K562 (cell line): ENCODE measurements at regions not wholly inside any gene's neighbourhood (a gene's known extent, or its start where the extent isn't known, plus 50 kb on each side); places are given as distances from the start of the nearest gene placed in this dataset.

Source experiments
- ATAC-seq: fragments of 200-7000 bp; cut with Tn5 transposase; 3 replicates; pipeline ENCODE4 v1.9.1; 2020; ENCODE audit warnings: moderate library complexity
- BruUV-seq: library from RNA; stranded (reverse); fragments of 400-500 nt; replicated peaks from 2 replicates; lab custom pipeline; 2021; lab: Mats Ljungman, UMichigan
- CTCF ChIA-PET: fragments of 300-600 bp; formaldehyde crosslinking; extraction: SDS; loops from one replicate; lab custom pipeline; 2021; ENCODE audit warnings: low intra/inter-chr PET ratio; lab: Yijun Ruan, JAX
- POLR2A ChIA-PET: fragments of 300-600, 350-650 bp; sonication (Branson Sonifier 250); formaldehyde crosslinking; extraction: SDS; loops from one replicate; lab custom pipeline; 2021; ENCODE audit warnings: antibody characterized with exemption, inconsistent platforms; lab: Yijun Ruan, JAX
- DNase-seq, 4 experiments: peaks; one replicate each; pipeline versions ENCODE4 v3.0.0 to v3.0.0-alpha.2; 2011 to 2018; ENCODE audit warnings: low spot score in 3 of 4, mixed read lengths in 3 of 4; ENCODE audit errors: extremely low read depth in 1 of 4
- FAIRE-seq: peaks from 2 replicates; lab custom pipeline; 2011; peaks lifted over from hg19 to GRCh38; lab: Jason Lieb, UNC
- H2AFZ ChIP-seq: 2 replicates; pipeline ENCODE4 v1.6.0; 2011; ENCODE audit warnings: low read depth, low read length, control low read depth, inconsistent platforms
- H3K27ac ChIP-seq: fragments of 200-600 bp; 3 replicates; pipeline ENCODE4 v1.8.0; 2011; ENCODE audit warnings: low read depth, mild to moderate bottlenecking, control low read depth, inconsistent platforms, low read length, moderate library complexity, mixed read lengths; ENCODE audit errors: extremely low read depth
- H3K27me3 ChIP-seq, 2 experiments: fragments of 300-600 bp in 1 of 2; 2 replicates in 1 of 2; 3 replicates in 1 of 2; pipeline versions ENCODE4 v1.6.0 to v1.8.0; 2011; ENCODE audit warnings: inconsistent platforms in 2 of 2, low read length in 2 of 2, mild to moderate bottlenecking in 1 of 2, mixed read lengths in 1 of 2, moderate library complexity in 1 of 2; ENCODE audit not compliant: control insufficient read depth in 2 of 2, insufficient read depth in 2 of 2
- H3K36me3 ChIP-seq: fragments of 300-600 bp; 3 replicates; pipeline ENCODE4 v1.8.0; 2011; ENCODE audit warnings: mild to moderate bottlenecking, low read length, inconsistent platforms; ENCODE audit not compliant: control insufficient read depth, insufficient read depth
- H3K4me1 ChIP-seq, 2 experiments: fragments of 200-600 bp in 1 of 2; replicated peaks in 1 of 2; 2 replicates in 1 of 2; 3 replicates in 1 of 2; pipeline versions ENCODE4 v1.5.1 to v1.8.0; 2011; ENCODE audit warnings: inconsistent platforms in 2 of 2, low read length in 2 of 2, mild to moderate bottlenecking in 1 of 2, mixed read lengths in 1 of 2, moderate library complexity in 1 of 2; ENCODE audit not compliant: control insufficient read depth in 2 of 2, insufficient read depth in 2 of 2
- H3K4me2 ChIP-seq: 2 replicates; pipeline ENCODE4 v1.6.1; 2011; ENCODE audit warnings: low read length, control low read depth, inconsistent platforms, mixed read lengths; ENCODE audit not compliant: insufficient read depth
- H3K4me3 ChIP-seq: fragments of 200-600 bp; sonication (generic), shearing (Covaris generic); 2 replicates; pipeline ENCODE4 v1.5.1; 2016; ENCODE audit warnings: control low read depth, inconsistent platforms
- H3K79me2 ChIP-seq: fragments of 200-600 bp; 3 replicates; pipeline ENCODE4 v1.8.0; 2011; ENCODE audit warnings: low read length, inconsistent platforms; ENCODE audit not compliant: control insufficient read depth, insufficient read depth
- H3K9ac ChIP-seq, 2 experiments: 2 replicates each; pipeline versions ENCODE4 v1.6.0 to v1.6.1; 2011; ENCODE audit warnings: low read depth in 2 of 2, low read length in 2 of 2, control low read depth in 1 of 2, inconsistent platforms in 1 of 2, mild to moderate bottlenecking in 1 of 2, mixed read lengths in 1 of 2; ENCODE audit not compliant: insufficient read depth in 1 of 2
- H3K9me1 ChIP-seq: one replicate; pipeline ENCODE4 v1.6.0; 2011; ENCODE audit warnings: inconsistent platforms, mild to moderate bottlenecking, low read length, moderate library complexity; ENCODE audit not compliant: control insufficient read depth, insufficient read depth
- H3K9me3 ChIP-seq: replicated peaks from 2 replicates; pipeline ENCODE4 v1.5.1; 2011; ENCODE audit warnings: low read depth, low read length, inconsistent platforms; ENCODE audit not compliant: control insufficient read depth, insufficient read depth
- H4K20me1 ChIP-seq: replicated peaks from 2 replicates; pipeline ENCODE4 v1.6.1; 2011; ENCODE audit warnings: low read length, inconsistent platforms, mixed read lengths; ENCODE audit not compliant: control insufficient read depth, insufficient read depth
- CEBPZ ChIP-seq: fragments of 150-350 bp; IDR thresholded peaks from 2 replicates; pipeline ENCODE4 v1.6.1; 2014; ENCODE audit warnings: low read depth, mild to moderate bottlenecking, low read length, borderline replicate concordance
- CREM ChIP-seq: IDR thresholded peaks from 2 replicates; pipeline ENCODE4 v1.6.1; 2014; ENCODE audit warnings: antibody characterized with exemption, low read depth
- FIP1L1 ChIP-seq: fragments of 200-400 bp; formaldehyde crosslinking; IDR thresholded peaks from 2 replicates; pipeline ENCODE4 v1.6.1; 2018; ENCODE audit warnings: mild to moderate bottlenecking, low read depth, low read length; ENCODE audit not compliant: poor library complexity, severe bottlenecking
- FOXA3 ChIP-seq, 2 experiments: fragments of 450-650 bp in 1 of 2; sonication (generic) in 1 of 2; formaldehyde crosslinking; IDR thresholded peaks in 1 of 2; conservative IDR thresholded peaks in 1 of 2; 2 replicates each; pipeline versions ENCODE4 v1.4.0 to v1.8.0; 2020 to 2022; ENCODE audit warnings: mild to moderate bottlenecking in 2 of 2, missing genetic modification reagents in 1 of 2
- FUS ChIP-seq: fragments of 200-400 bp; formaldehyde crosslinking; optimal IDR thresholded peaks from 2 replicates; pipeline ENCODE3; 2017; ENCODE audit warnings: low read depth, low read length
- KHSRP ChIP-seq: fragments of 450-650 bp; IDR thresholded peaks from 2 replicates; pipeline ENCODE4 v1.6.1; 2017
- MAZ ChIP-seq, 2 experiments: fragments of 450-650 bp in 1 of 2; sonication (generic) in 1 of 2; formaldehyde crosslinking; IDR thresholded peaks in 1 of 2; conservative IDR thresholded peaks in 1 of 2; 2 replicates each; pipeline versions ENCODE4 v1.4.0 to v1.5.0; 2020; ENCODE audit warnings: mild to moderate bottlenecking in 1 of 2, missing genetic modification reagents in 1 of 2
- MTF1 ChIP-seq: fragments of 250-450 bp; sonication (Bioruptor Pico); IDR thresholded peaks from 2 replicates; pipeline ENCODE4 v1.9.0; 2021; ENCODE audit warnings: moderate library complexity, mild to moderate bottlenecking, inconsistent platforms, borderline replicate concordance
- NR2C1 ChIP-seq, 2 experiments: fragments of 450-650 bp; IDR thresholded peaks; 2 replicates each; pipeline ENCODE4 v1.6.1; 2017; ENCODE audit warnings: mild to moderate bottlenecking in 2 of 2, antibody characterized with exemption in 1 of 2, inconsistent platforms in 1 of 2, missing compliant biosample characterization in 1 of 2, missing genetic modification characterization in 1 of 2
- PHF20 ChIP-seq: fragments of 450-650 bp; IDR thresholded peaks from 2 replicates; pipeline ENCODE4 v1.6.1; 2018; ENCODE audit not compliant: partially characterized antibody
- POLR2AphosphoS5 ChIP-seq: IDR thresholded peaks from 2 replicates; pipeline ENCODE4 v1.6.1; 2011; ENCODE audit warnings: mild to moderate bottlenecking, low read depth, low read length, moderate library complexity; ENCODE audit not compliant: control insufficient read depth, insufficient read depth
- RB1 ChIP-seq: fragments of 450-650 bp; IDR thresholded peaks from 2 replicates; pipeline ENCODE4 v1.6.1; 2017; ENCODE audit warnings: low read depth, mild to moderate bottlenecking
- RFX5 ChIP-seq: IDR thresholded peaks from 2 replicates; pipeline ENCODE4 v1.6.1; 2011; ENCODE audit warnings: low read depth, mild to moderate bottlenecking, improper control_type of control experiment, low read length
- TEAD4 ChIP-seq, 2 experiments: sonication (generic) in 1 of 2; formaldehyde crosslinking in 1 of 2; IDR thresholded peaks; 2 replicates each; pipeline versions ENCODE4 v1.6.1 to v1.8.0; 2012 to 2022; ENCODE audit warnings: borderline replicate concordance in 1 of 2, inconsistent platforms in 1 of 2, low read length in 1 of 2, mild to moderate bottlenecking in 1 of 2, missing genetic modification reagents in 1 of 2
- ZBTB7A ChIP-seq: IDR thresholded peaks from 2 replicates; pipeline ENCODE4 v1.6.1; 2011; ENCODE audit warnings: low read depth, mild to moderate bottlenecking, low read length, moderate library complexity, borderline replicate concordance; ENCODE audit not compliant: control insufficient read depth
- ZNF253 ChIP-seq: fragments of 250-450 bp; sonication (Bioruptor Pico); conservative IDR thresholded peaks from 2 replicates; pipeline ENCODE4 v1.6.1; 2021; ENCODE audit warnings: mild to moderate bottlenecking
- ZNF445 ChIP-seq: fragments of 250-450 bp; sonication (Bioruptor Pico); IDR thresholded peaks from 2 replicates; pipeline ENCODE4 v1.4.0; 2020; ENCODE audit warnings: low read depth, mild to moderate bottlenecking, moderate library complexity
- ZNF512 ChIP-seq: IDR thresholded peaks from 2 replicates; pipeline ENCODE4 v1.6.1; 2016; ENCODE audit warnings: missing genetic modification characterization, missing compliant biosample characterization
- WGBS: fragments of 100-300 bp; shearing (Covaris generic); methylation state at CpG from one replicate; pipeline ENCODE4 v1.1.6; 2016; ENCODE audit warnings: low coverage, mixed read lengths; ENCODE audit not compliant: insufficient coverage; ENCODE audit errors: missing lambda C conversion rate; 5-methylcytosine and 5-hydroxymethylcytosine counted together
- in situ Hi-C: fragments of 300-500 bp; cut with MboI; formaldehyde crosslinking; loops from 4 replicates; pipeline ENCODE4 v1.15.0; 2018; ENCODE audit warnings: inconsistent platforms, mixed read lengths
- intact Hi-C: fragments of 100-400 bp; cut with micrococcal nuclease; formaldehyde crosslinking; loops from 2 replicates; pipeline ENCODE4 v1.14.2; 2022

GRCh38 chr22:34330432-34330831 is 410.2 kb upstream of the LARGE1 start:
- DNase-seq (no peak), ATAC-seq (no peak), FAIRE-seq (no peak)
- 2% methylated on average over 4 of the region's 4 CpGs for WGBS
- no peak overlapping the region for H3K4me2 ChIP-seq
- no peaks in the 10 kb centered on the region for H3K9me3 ChIP-seq
- ChIA-PET POLR2A (no interaction called here), CTCF (no interaction called here)
- no peak overlapping the region for H2AFZ ChIP-seq
- no peaks in the 10 kb centered on the region for H3K9me1 ChIP-seq
- H4K20me1 ChIP-seq = no peaks in the 10 kb centered on the region
- no peaks in the 10 kb centered on the region for H3K27me3 ChIP-seq
- intact Hi-C loops = no loop called here
- no peaks in the 10 kb centered on the region for H3K36me3 ChIP-seq
- no TSS peak for BruUV-seq
- H3K27ac ChIP-seq = no peak overlapping the region
- H3K4me3 ChIP-seq = no peak overlapping the region
- H3K9ac ChIP-seq = no peak overlapping the region
- no peak for TF ChIP-seq CREM
- TF ChIP-seq ZNF253 (CRISPR knock-in tag) = no peak
- no peak for TF ChIP-seq ZNF512 (tag)
- TF ChIP-seq FUS = no peak
- TF ChIP-seq MAZ (CRISPR knock-in tag; conservative IDR thresholded peaks at IDR 0.05 in 1 of 2, IDR thresholded peaks at IDR 0.05 in 1 of 2) = no peak
- TF ChIP-seq CEBPZ = no peak
- TF ChIP-seq ZNF445 (CRISPR knock-in tag) = no peak
- TF ChIP-seq NR2C1 (IDR thresholded peaks at IDR 0.05) = no peak
- TF ChIP-seq NR2C1 (tag; IDR thresholded peaks at IDR 0.05) = no peak
- TF ChIP-seq ZBTB7A = no peak
- no peak for TF ChIP-seq RB1
- no peak for TF ChIP-seq FOXA3 (CRISPR knock-in tag; conservative IDR thresholded peaks at IDR 0.05 in 1 of 2, IDR thresholded peaks at IDR 0.05 in 1 of 2)
- TF ChIP-seq TEAD4 (IDR thresholded peaks at IDR 0.05; ENCODE audit: low read length) = no peak
- TF ChIP-seq TEAD4 (CRISPR knock-in tag; IDR thresholded peaks at IDR 0.05; ENCODE audit: borderline replicate concordance) = no peak
- TF ChIP-seq KHSRP = no peak
- TF ChIP-seq FIP1L1 = no peak
- TF ChIP-seq POLR2AphosphoS5 = no peak
- TF ChIP-seq MTF1 (CRISPR knock-in tag) = no peak
- no peak for TF ChIP-seq PHF20
- no peak for TF ChIP-seq RFX5
- in situ Hi-C loops = no loop called here
- no peaks in the 10 kb centered on the region for H3K79me2 ChIP-seq
- H3K4me1 ChIP-seq = no peaks in the 10 kb centered on the region
